ENCODE measurements at regions not wholly inside any gene's neighbourhood (a gene's known extent, or its start where the extent isn't known, plus 50 kb on each side); places are given as distances from the start of the nearest gene placed in this dataset.

DNA sequence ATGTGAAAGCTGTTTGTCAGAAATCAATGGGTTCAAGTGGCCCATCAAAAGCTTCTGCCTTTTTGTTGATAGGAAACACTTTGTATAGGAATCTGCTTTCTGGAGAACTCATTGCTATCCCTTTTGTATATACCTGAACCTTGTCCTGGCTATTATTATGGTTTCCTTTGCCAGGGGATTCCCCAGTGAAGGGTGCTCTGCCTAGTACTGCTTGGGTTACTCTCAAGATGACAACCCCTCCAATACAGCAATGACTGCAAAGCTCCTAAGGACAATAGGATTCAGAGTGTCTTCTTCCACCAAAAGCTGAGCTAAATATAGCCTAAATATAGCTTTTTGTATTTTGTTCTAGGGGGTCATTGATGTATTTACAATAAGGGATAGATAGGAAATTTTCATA, 54.0 kb upstream of the PTPRK start (continued):
- TF ChIP-seq, protein P1, sequence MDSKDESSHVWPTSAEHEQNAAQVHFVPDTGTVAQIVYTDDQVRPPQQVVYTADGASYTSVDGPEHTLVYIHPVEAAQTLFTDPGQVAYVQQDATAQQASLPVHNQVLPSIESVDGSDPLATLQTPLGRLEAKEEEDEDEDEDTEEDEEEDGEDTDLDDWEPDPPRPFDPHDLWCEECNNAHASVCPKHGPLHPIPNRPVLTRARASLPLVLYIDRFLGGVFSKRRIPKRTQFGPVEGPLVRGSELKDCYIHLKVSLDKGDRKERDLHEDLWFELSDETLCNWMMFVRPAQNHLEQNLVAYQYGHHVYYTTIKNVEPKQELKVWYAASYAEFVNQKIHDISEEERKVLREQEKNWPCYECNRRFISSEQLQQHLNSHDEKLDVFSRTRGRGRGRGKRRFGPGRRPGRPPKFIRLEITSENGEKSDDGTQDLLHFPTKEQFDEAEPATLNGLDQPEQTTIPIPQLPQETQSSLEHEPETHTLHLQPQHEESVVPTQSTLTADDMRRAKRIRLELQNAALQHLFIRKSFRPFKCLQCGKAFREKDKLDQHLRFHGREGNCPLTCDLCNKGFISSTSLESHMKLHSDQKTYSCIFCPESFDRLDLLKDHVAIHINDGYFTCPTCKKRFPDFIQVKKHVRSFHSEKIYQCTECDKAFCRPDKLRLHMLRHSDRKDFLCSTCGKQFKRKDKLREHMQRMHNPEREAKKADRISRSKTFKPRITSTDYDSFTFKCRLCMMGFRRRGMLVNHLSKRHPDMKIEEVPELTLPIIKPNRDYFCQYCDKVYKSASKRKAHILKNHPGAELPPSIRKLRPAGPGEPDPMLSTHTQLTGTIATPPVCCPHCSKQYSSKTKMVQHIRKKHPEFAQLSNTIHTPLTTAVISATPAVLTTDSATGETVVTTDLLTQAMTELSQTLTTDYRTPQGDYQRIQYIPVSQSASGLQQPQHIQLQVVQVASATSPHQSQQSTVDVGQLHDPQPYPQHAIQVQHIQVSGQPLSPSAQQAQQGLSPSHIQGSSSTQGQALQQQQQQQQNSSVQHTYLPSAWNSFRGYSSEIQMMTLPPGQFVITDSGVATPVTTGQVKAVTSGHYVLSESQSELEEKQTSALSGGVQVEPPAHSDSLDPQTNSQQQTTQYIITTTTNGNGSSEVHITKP (IDR thresholded peaks at IDR 0.05; ENCODE audit: partially characterized antibody): no peak

DNA sequence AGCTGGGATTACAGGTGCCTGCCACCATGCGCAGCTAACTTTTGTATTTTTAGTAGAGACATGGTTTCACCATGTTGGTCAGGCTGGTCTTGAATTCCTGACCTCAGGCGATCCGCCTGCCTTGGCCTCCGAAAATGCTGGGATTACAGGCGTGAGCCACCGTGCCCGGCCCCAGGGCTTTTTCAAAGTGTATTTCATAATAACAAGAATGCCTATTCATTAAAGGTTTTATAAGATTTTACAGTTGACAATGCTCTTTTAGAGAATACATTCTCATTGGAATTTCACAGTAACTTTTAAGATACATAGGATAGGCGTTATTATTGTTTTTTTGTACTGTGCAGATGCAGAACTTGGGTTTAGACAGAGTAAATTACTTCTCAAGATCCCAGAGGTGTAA, 52.6 kb upstream of the PTPRK start:
- TF ChIP-seq, protein P2, sequence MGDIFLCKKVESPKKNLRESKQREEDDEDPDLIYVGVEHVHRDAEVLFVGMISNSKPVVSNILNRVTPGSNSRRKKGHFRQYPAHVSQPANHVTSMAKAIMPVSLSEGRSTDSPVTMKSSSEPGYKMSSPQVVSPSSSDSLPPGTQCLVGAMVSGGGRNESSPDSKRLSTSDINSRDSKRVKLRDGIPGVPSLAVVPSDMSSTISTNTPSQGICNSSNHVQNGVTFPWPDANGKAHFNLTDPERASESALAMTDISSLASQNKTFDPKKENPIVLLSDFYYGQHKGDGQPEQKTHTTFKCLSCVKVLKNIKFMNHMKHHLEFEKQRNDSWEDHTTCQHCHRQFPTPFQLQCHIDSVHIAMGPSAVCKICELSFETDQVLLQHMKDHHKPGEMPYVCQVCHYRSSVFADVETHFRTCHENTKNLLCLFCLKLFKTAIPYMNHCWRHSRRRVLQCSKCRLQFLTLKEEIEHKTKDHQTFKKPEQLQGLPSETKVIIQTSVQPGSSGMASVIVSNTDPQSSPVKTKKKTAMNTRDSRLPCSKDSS (IDR thresholded peaks at IDR 0.05; ENCODE audit: low read depth, partially characterized antibody): no peak
- no peak for TF ChIP-seq ELF4 (CRISPR knock-in tag; IDR thresholded peaks at IDR 0.05)
- no peak for TF ChIP-seq GTF2A2 (tag; IDR thresholded peaks at IDR 0.05)
- no peak for TF ChIP-seq NBN (IDR thresholded peaks at IDR 0.05; ENCODE audit: low read depth)
- TF ChIP-seq BMI1 (IDR thresholded peaks at IDR 0.05; ENCODE audit: low read length): no peak
- TF ChIP-seq ZNF778 (CRISPR knock-in tag; IDR thresholded peaks at IDR 0.05): no peak
- no peak for TF ChIP-seq TARDBP (IDR thresholded peaks at IDR 0.05)
- no peak for TF ChIP-seq MECOM (CRISPR knock-in tag; IDR thresholded peaks at IDR 0.05)
- TF ChIP-seq, protein P3, sequence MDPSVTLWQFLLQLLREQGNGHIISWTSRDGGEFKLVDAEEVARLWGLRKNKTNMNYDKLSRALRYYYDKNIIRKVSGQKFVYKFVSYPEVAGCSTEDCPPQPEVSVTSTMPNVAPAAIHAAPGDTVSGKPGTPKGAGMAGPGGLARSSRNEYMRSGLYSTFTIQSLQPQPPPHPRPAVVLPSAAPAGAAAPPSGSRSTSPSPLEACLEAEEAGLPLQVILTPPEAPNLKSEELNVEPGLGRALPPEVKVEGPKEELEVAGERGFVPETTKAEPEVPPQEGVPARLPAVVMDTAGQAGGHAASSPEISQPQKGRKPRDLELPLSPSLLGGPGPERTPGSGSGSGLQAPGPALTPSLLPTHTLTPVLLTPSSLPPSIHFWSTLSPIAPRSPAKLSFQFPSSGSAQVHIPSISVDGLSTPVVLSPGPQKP (CRISPR knock-in tag; IDR thresholded peaks at IDR 0.05): no peak
- no peak for TF ChIP-seq SMARCA4 (IDR thresholded peaks at IDR 0.05)
- WGBS (ENCODE audit: insufficient coverage, low coverage, missing lambda C conversion rate): 0% methylated on average over 2 of the region's 8 CpGs

More for the DNA sequence above, 52.6 kb upstream of the PTPRK start:
- in situ Hi-C loops (cut with MboI): no loop called here
- Histone ChIP-seq H3K4me1 (replicated peaks in 1 of 2; ENCODE audit: control insufficient read depth in 2 of 2, insufficient read depth in 2 of 2, low read length in 2 of 2) (no peaks in the 10 kb centered on the region), H2AFZ (ENCODE audit: low read depth, low read length) (no peak overlapping the region), H3K4me2 (ENCODE audit: insufficient read depth, low read length) (no peak overlapping the region), H3K27me3 (ENCODE audit: control insufficient read depth in 2 of 2, insufficient read depth in 2 of 2, low read length in 2 of 2) (no peaks in the 10 kb centered on the region), H3K9ac (ENCODE audit: insufficient read depth in 1 of 2, low read depth in 2 of 2, low read length in 2 of 2) (no peak overlapping the region), H3K79me2 (ENCODE audit: control insufficient read depth, insufficient read depth, low read length) (no peaks in the 10 kb centered on the region), H3K36me3 (ENCODE audit: control insufficient read depth, insufficient read depth, low read length) (no peaks in the 10 kb centered on the region), H4K20me1 (replicated peaks; ENCODE audit: control insufficient read depth, insufficient read depth, low read length) (no peaks in the 10 kb centered on the region), H3K9me3 (replicated peaks; ENCODE audit: control insufficient read depth, insufficient read depth, low read depth, low read length) (no peaks in the 10 kb centered on the region; the same call in 1 of the 2 replicates), H3K27ac (ENCODE audit: extremely low read depth, low read depth, low read length) (no peak overlapping the region), H3K9me1 (ENCODE audit: control insufficient read depth, insufficient read depth, low read length) (no peaks in the 10 kb centered on the region), H3K4me3 (no peak overlapping the region)
- no TSS peak for BruUV-seq (replicated peaks)
- no peak for FAIRE-seq
- intact Hi-C loops (cut with micrococcal nuclease): no loop called here
- ChIA-PET CTCF (ENCODE audit: low intra/inter-chr PET ratio) (no interaction called here), POLR2A (no interaction called here)
- DNase-seq (ENCODE audit: extremely low read depth in 1 of 4, low spot score in 3 of 4): no peak
- no peak for ATAC-seq
